Parathyroid adenoma (tissue), 2 donors: ENCODE measurements at regions not wholly inside any gene's neighbourhood (a gene's known extent, or its start where the extent isn't known, plus 50 kb on each side); places are given as distances from the start of the nearest gene placed in this dataset.

Experiments used
- H2AFZ ChIP-seq: fragments of 300-600 bp; sonication (generic); one replicate; pipeline ENCODE4 v1.7.0; 2017; ENCODE audit warnings: antibody characterized with exemption, mild to moderate bottlenecking
- H3K27ac ChIP-seq: fragments of 300-600 bp; sonication (generic); one replicate; pipeline ENCODE4 v1.7.0; 2017
- H3K27me3 ChIP-seq: fragments of 300-600 bp; sonication (generic); one replicate; pipeline ENCODE4 v1.7.0; 2017; ENCODE audit warnings: low read length; ENCODE audit not compliant: control insufficient read depth, insufficient read depth
- H3K36me3 ChIP-seq: fragments of 300-600 bp; sonication (generic); one replicate; pipeline ENCODE4 v1.7.0; 2017; ENCODE audit warnings: low read length; ENCODE audit not compliant: control insufficient read depth, insufficient read depth
- H3K4me1 ChIP-seq: fragments of 300-600 bp; sonication (generic); one replicate; pipeline ENCODE4 v1.7.0; 2017; ENCODE audit warnings: control low read depth
- H3K4me2 ChIP-seq: fragments of 300-600 bp; sonication (generic); one replicate; pipeline ENCODE4 v1.7.0; 2017; ENCODE audit warnings: low read length
- H3K4me3 ChIP-seq: fragments of 300-600 bp; sonication (generic); one replicate; pipeline ENCODE4 v1.7.0; 2017; ENCODE audit warnings: low read depth, low read length
- H3K79me2 ChIP-seq: fragments of 300-600 bp; sonication (generic); one replicate; pipeline ENCODE4 v1.7.0; 2017; ENCODE audit warnings: control low read depth
- H3K9ac ChIP-seq: fragments of 300-600 bp; sonication (generic); one replicate; pipeline ENCODE4 v1.7.0; 2017; ENCODE audit warnings: mild to moderate bottlenecking
- H3K9me3 ChIP-seq: fragments of 300-600 bp; sonication (generic); one replicate; pipeline ENCODE4 v1.7.0; 2017; ENCODE audit warnings: low read length; ENCODE audit not compliant: control insufficient read depth
- CTCF ChIP-seq: fragments of 300-600 bp; sonication (generic); IDR thresholded peaks from one replicate; pipeline ENCODE4 v1.7.0; 2017; ENCODE audit warnings: antibody characterized with exemption, mild to moderate bottlenecking
- donor health status: primary hyperparathyroidism.

GRCh38 chr2:239895669-239896068 is 129.5 kb downstream of the NDUFA10 start:
- Histone ChIP-seq H3K4me2 (no peak overlapping the region), H3K27me3 (no peaks in the 10 kb centered on the region), H3K9ac (no peak overlapping the region), H3K36me3 (no peaks in the 10 kb centered on the region), H3K4me1 (no peaks in the 10 kb centered on the region), H3K4me3 (no peak overlapping the region), H3K79me2 (no peaks in the 10 kb centered on the region), H3K27ac (no peak overlapping the region), H2AFZ (no peak overlapping the region), H3K9me3 (no peaks in the 10 kb centered on the region)
- no peak for TF ChIP-seq CTCF

- Histone ChIP-seq H3K27me3 (no peaks in the 10 kb centered on the region), H3K9ac (no peak overlapping the region), H3K4me2 (no peak overlapping the region), H3K9me3 (no peaks in the 10 kb centered on the region), H3K79me2 (no peaks in the 10 kb centered on the region), H3K4me1 (no peaks in the 10 kb centered on the region), H3K27ac (no peak overlapping the region), H2AFZ (no peak overlapping the region), H3K4me3 (no peak overlapping the region), H3K36me3 (no peaks in the 10 kb centered on the region)
- TF ChIP-seq CTCF: no peak
These were observed 130.0 kb downstream of the NDUFA10 start for GRCh38 chr2:239895116-239895515.

- no peak overlapping the region for H3K4me2 ChIP-seq
- H3K36me3 ChIP-seq: no peaks in the 10 kb centered on the region
- H3K9ac ChIP-seq: no peak overlapping the region
- no peaks in the 10 kb centered on the region for H3K4me1 ChIP-seq
- no peaks in the 10 kb centered on the region for H3K79me2 ChIP-seq
- no peaks in the 10 kb centered on the region for H3K27me3 ChIP-seq
- H3K4me3 ChIP-seq: no peak overlapping the region
- TF ChIP-seq CTCF: no peak
- no peak overlapping the region for H2AFZ ChIP-seq
- H3K9me3 ChIP-seq: no peaks in the 10 kb centered on the region
- no peak overlapping the region for H3K27ac ChIP-seq
These were observed 130.9 kb downstream of the NDUFA10 start for GRCh38 chr2:239894276-239894675.

- Histone ChIP-seq H3K79me2 (no peaks in the 10 kb centered on the region), H3K27me3 (no peaks in the 10 kb centered on the region), H3K4me1 (no peaks in the 10 kb centered on the region), H3K4me2 (no peak overlapping the region), H3K9ac (no peak overlapping the region), H3K9me3 (no peaks in the 10 kb centered on the region), H3K27ac (no peak overlapping the region), H3K4me3 (no peak overlapping the region), H3K36me3 (no peaks in the 10 kb centered on the region), H2AFZ (no peak overlapping the region)
- no peak for TF ChIP-seq CTCF
These were observed 132.0 kb downstream of the NDUFA10 start for GRCh38 chr2:239893236-239893515.

- Histone ChIP-seq H3K36me3 (no peaks in the 10 kb centered on the region), H2AFZ (no peak overlapping the region), H3K4me3 (no peak overlapping the region), H3K9me3 (no peaks in the 10 kb centered on the region), H3K27ac (no peak overlapping the region), H3K27me3 (no peaks in the 10 kb centered on the region), H3K9ac (no peak overlapping the region), H3K79me2 (no peaks in the 10 kb centered on the region), H3K4me2 (no peak overlapping the region), H3K4me1 (no peaks in the 10 kb centered on the region)
- TF ChIP-seq CTCF: no peak
These were observed 132.5 kb downstream of the NDUFA10 start for GRCh38 chr2:239892441-239893235.
